ENCODE measurements at regions not wholly inside any gene's neighbourhood (a gene's known extent, or its start where the extent isn't known, plus 50 kb on each side); places are given as distances from the start of the nearest gene placed in this dataset.
"Not testable (repeated sequence)": the region's sequence is repeated elsewhere in the genome, so short reads cannot be mapped to it uniquely, and the experiment has no call there.

DNA sequence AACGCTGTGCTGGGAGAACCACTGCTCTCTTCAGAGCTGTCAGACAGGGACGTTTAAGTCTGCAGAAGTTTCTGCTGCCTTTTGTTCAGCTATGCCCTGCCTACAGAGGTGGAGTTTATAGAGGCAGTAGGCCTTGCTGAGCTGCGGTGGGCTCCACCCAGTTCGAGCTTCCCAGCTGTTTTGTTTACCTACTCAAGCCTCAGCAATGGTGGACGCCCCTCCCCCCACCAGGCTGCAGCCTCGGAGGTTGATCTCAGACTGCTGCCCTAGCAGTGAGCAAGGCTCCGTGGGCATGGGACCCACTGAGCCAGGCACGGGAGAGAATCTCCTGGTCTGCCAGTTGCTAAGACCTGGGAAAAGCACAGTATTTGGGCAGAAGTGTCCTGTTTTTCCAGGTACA, 206.4 kb downstream of the EVX1 start:
- TF ChIP-seq EZH2 (IDR thresholded peaks at IDR 0.05; ENCODE audit: insufficient read depth, poor library complexity, severe bottlenecking); EZH2phosphoT487 (IDR thresholded peaks at IDR 0.05; ENCODE audit: insufficient read depth, low read depth): not testable (repeated sequence)

Data from GM23248 (cell line).